ENCODE measurements at regions not wholly inside any gene's neighbourhood (a gene's known extent, or its start where the extent isn't known, plus 50 kb on each side); places are given as distances from the start of the nearest gene placed in this dataset.

GRCh38 chr4:128338634-128339355, 51.2 kb upstream of the PGRMC2 start:
- 77 to 82% methylated on average over 4 of the region's 4 CpGs for WGBS, 2 donors
- H3K27ac ChIP-seq = no peak overlapping the region
- no peak overlapping the region for H3K4me3 ChIP-seq
- intact Hi-C loops (cut with DNase I) = no loop called here
- H3K36me3 ChIP-seq = no peaks in the 10 kb centered on the region
- no peaks in the 10 kb centered on the region for H3K4me1 ChIP-seq
- no peak for DNase-seq
- TF ChIP-seq CTCF (IDR thresholded peaks at IDR 0.05) (no peak), POLR2A (IDR thresholded peaks at IDR 0.05) (no peak)
- H3K9me3 ChIP-seq = no peaks in the 10 kb centered on the region
- H3K27me3 ChIP-seq = no peaks in the 10 kb centered on the region

GRCh38 chr4:128337863-128338262, 50.2 kb upstream of the PGRMC2 start:
- Histone ChIP-seq H3K36me3 (no peaks in the 10 kb centered on the region), H3K27me3 (no peaks in the 10 kb centered on the region), H3K9me3 (no peaks in the 10 kb centered on the region), H3K27ac (no peak overlapping the region), H3K4me1 (no peaks in the 10 kb centered on the region), H3K4me3 (no peak overlapping the region)
- intact Hi-C loops (cut with DNase I) = no loop called here
- DNase-seq = no peak
- WGBS, 2 donors = 70 to 83% methylated on average over 2 of the region's 2 CpGs
- TF ChIP-seq POLR2A (IDR thresholded peaks at IDR 0.05) (no peak), CTCF (IDR thresholded peaks at IDR 0.05) (no peak)

All from esophagus squamous epithelium (tissue), 5 donors.